C1 segment of cervical spinal cord (tissue), 14 donors: ENCODE measurements at regions not wholly inside any gene's neighbourhood (a gene's known extent, or its start where the extent isn't known, plus 50 kb on each side); places are given as distances from the start of the nearest gene placed in this dataset.
"Not testable (repeated sequence)": the region's sequence is repeated elsewhere in the genome, so short reads cannot be mapped to it uniquely, and the experiment has no call there.

Experiments
- DNase-seq, 14 donors: peaks; one replicate each; lab custom pipeline; 2025; lab: John Stamatoyannopoulos, UW

DNA sequence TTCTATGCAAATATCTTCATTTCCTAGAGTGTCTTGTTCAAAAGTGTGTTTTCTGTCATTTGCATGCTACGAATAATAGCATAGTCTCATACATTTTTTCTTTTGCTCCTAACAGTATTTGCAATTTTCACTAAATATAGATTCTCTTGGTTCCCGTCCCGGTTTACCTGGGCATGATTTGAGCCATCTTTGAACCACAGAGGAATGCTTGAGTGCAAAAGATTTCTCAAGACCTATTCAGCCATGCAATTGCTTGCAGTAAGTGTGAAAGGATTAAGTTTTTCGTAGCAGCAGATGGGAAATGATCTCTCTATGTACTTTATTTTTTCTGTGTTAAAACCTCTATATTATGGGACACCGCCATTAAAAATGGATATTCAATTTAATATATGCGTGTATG is 733.0 kb downstream of the ZPLD1 start:
- DNase-seq: no peak

DNA sequence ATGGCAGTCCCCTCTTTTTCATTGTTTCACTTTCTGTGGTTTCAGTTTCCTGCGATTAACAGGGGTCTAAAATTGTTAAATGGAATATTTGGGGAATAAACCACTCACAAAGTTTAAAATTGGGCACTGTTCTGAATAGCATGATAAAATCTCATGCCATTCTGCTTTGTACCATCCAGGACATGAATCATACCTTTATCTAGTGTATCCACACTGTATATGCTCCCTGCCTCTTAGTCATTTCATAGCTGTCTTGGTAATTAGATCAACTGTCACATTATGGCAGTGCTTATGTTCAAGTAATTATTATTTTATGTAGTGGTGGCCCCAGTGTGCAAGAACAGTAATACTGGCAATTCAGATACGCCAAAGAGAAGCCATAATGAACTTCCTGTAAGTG is 734.5 kb downstream of the ZPLD1 start:
- no peak for DNase-seq

DNA sequence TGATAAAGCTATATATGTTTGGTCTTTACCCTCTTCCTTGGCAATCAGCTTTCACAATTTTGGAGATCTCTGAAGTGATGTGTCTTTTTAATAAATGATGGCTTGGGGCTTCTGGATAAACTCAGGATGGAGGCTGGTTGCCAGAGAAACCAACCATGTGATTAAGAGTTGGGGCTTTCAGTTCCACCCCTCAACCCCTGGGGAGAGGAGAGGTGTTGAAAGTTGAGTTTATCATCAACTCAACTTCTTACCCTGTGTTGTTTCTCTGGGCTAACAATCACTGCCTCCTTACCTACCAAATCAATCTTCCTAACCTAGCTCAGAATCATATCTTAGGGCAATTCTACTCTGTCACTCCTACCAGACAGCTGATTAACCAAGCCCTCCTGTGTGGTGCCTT is 735.8 kb downstream of the ZPLD1 start:
- DNase-seq: no peak

DNA sequence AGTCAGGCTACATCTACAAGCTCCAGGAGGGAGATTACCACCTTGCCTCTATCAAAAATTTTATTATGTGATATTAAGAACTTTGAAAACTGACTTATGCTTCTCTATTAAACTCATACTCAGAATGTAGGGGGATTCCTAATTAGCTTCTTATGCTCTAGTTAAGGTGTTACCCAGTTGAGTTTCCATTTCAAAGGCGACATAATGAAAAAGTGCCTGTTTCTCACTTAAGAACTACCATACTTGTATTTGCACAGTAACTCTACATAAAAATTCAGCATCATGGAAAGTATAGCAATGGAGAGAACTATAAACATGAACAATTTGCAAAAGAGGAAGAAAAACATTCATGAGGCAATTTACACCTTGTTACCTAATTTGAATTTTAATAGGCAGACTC is 739.1 kb downstream of the ZPLD1 start:
- no peak for DNase-seq

DNA sequence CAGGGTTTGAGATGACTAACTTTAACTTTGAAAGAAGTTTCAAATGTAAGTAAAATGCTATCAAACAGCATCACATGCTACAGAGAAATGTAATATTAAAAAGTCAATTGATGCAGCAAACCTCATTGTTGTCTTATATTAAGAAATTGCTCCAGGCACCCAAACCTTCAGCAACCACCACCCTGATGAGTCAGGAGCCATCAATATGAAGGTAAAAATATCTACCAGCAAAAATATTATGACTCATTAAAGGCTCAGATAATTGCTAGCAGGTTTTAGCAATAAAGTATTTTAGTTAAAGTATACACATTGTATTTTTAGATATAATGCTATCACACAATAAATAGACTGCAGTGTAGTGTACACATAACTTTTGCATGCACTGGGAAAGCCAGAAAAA is 746.3 kb downstream of the ZPLD1 start:
- no peak for DNase-seq

DNA sequence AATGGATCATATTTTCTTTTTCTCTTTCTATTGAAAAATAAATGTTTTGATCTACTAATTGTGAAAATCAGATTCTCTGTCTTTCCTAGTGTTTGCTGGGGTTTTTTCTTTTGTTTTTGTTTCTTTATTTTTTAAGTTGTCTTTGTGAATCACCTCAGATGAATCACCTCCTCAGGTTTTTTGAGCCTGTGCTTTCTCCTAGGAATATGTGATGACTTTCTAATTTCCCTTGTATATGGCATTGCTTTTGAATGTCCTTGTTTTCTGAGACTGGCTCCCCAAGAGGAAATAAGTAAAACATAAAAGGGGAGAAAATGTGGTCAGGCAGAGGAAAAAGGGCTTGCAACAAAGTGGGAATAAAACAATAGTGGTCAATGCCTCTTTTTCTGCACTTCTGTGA is 750.0 kb downstream of the ZPLD1 start:
- no peak for DNase-seq

DNA sequence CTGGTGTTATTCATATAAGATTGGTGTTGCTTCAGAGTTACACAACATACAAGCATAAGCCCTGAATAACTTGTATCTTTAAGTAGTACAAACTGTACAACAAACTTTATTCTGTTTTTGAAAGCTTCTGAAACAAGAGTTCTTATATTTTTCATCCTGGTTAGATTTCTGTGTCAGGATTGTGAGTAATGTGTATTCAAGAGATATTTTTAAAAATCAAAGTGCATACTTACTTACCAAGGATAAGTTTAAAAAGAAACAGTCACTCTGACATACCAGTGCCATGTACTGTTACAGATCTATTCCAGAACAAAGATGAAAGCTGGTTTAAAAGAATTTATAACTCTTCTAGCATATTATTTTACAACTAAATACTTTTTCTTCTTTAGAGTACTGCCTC is 755.1 kb downstream of the ZPLD1 start:
- DNase-seq: no peak

DNA sequence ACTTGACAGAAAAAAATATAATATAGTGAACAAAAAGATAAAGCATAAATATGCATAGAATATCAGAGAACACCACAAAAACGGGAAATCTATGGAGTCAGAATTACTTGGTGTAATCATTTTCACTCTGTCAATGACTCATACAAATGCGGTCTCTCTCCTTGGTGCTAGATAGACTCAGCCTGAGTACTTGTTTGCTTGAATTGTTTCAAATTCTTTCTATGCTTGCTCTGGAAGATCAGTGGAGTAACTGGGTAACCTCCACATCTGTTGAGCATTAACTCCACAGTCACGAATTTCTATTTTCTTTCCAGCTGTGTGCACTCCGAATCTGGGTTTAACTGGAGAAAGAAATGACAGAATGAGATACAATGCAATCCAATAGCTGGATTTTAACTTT is 760.4 kb downstream of the ZPLD1 start:
- DNase-seq: no peak

DNA sequence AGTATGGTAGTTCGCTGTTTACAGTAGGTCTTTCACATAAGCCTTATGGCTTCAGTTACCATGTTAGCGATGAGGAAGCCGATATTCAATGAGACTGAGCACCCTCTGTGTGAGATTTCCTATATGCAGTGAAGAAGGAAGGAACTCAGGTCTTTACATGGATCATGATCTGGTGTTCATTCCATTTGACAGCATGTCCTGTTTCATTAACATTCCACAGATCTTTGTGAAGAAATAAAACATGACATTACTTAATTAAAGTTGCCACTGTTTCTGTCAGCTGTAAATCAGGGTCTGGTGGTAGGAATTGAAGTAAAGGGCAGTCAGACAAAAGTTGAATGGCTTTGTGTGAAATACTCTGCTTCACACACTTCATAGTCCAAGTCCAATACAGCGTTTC is 768.6 kb downstream of the ZPLD1 start:
- DNase-seq: no peak

DNA sequence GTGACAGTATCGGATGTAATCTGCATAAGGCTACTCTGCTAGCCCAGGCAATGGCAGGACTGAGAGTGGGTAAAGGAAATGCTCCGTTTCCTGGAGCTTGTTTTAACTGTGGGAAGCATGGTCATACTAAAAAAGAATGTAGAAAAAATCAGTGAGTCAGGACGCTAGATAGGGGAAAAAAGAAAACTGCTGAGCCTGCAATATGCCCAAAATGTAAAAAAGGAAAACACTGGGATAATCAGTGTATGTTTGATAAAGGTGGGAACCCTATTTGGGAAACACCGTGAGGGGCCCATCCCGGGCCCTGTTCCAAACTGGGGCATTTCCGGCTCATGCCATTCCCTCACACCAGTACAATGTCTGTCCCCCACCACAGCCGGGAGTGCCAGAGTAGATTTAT is 775.8 kb downstream of the ZPLD1 start:
- DNase-seq: no peak

DNA sequence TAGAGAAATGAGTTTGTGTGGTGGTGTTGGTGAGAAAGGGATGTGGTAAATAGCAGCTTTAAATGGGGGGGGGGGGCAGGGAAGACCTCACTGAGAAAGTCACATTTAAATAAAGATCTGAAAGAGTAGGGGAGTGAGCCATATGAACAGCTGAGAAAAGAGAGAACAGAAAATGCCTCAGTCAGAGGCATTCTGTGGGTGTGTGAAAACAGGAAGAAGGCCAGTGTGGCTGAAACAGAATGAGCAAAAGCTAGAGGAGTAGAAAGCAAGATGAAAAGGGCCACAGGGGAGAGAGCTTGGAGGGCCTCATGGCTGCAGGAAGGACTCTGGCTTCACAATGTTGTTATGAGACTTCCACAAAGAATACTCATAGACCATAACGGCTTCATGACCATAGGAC is 783.3 kb downstream of the ZPLD1 start:
- no peak for DNase-seq

DNA sequence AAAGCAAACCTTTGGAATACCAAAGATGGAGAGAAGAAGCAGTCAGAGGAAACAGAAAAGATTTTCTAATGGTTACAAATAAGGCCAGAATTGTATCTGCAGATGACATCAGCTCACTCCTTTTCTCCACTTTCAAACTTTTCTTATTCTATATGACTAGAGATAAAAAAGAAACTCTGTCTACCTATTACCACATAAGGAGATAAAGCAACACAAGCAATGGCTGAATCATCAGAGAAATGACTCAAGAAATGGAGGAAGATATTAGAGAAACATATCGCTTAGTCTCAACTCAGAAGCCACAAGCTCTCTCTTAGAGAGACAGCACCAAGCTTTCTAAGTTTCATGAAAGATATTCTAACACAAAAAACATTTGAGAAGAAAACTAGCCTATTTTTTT is 784.0 kb downstream of the ZPLD1 start:
- DNase-seq: no peak

DNA sequence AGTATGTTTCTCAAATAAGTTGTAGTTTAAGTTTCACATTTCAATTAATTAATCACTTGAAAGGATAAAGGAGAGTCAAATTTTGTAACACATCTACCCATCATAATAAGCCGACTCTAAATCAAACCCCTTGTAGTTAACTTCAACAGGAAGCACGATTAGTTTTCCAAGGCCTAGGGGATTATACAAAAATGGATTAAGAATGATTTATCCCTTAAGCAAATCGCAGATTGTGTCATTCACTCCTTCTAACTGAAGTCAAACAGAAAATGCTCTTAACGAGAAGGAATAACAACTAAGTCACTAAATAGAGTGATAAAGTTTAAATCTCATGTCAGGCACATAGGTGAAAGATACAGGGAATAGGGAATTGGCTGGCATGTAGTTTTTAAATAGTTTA is 792.8 kb downstream of the ZPLD1 start:
- DNase-seq: no peak

DNA sequence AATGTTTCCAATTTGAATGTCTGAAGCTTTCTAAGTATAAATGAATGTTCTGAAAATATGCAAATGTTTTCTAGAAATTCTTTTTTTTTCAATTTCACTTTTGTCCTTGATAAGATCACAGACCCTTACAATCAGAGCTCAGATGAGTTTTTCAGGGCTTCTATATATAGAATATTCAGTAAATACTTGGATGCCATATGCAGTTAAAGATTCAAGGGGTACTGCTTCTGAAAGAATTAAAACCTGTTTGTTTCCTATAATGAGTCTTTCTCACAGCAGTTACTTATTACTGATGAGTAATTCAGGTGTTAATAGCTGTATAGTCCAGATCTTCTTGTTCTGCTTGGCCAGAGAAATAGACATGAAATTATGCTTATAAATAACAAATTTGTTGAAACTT is 812.6 kb downstream of the ZPLD1 start:
- DNase-seq: no peak

DNA sequence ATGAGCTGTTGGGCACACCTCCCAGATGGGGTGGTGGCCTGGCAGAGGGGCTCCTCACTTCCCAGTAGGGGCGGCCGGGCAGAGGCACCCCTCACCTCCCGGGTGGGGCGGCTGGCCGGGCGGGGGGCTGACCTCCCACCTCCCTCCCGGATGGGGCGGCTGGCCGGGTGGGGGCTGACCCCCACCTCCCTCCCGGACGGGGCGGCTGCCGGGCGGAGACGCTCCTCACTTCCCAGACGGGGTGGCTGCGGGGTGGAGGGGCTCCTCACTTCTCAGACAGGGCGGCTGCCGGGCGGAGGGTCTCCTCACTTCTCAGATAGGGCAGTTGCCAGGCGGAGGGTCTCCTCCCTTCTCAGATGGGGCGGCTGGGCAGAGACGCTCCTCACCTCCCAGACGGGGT is 820.0 kb downstream of the ZPLD1 start:
- DNase-seq: not testable (repeated sequence)

DNA sequence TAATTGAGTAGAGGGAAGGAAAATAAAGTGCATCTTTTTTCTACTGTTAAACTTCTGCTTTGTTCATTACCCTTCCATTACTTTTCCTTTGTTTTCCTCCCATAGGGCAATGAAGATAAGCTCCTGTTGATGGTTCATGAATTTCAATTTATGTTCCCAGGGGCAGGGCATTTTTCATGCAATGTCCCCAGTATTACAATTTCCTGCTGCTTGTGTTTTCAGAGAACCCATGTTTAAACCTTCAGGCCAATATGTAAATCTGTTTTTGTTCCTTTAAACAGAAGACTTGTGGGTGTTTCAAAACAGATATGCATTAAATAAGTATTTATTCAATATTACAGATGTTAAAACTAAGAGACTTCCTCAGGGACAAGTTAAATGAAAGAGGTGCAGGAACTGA is 834.5 kb downstream of the ZPLD1 start:
- DNase-seq: no peak

DNA sequence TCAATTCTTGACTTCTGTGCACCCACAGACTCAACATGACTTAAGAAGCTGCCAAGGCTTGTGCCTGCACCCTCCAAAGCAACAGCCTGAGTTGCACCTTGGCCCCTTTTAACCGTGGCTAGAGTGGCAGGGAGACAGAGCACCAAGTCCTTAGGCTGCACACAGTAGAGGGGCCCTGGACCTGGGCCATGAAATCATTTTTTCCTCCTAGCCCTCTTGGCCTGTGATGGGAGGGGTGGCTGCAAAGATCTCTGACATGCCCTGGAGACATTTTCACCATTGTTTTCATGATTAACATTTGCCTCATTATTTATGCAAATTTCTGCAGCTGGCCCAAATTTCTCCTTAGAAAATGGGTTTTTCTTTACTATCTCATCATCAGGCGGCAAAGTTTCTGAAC is 836.8 kb downstream of the ZPLD1 start:
- DNase-seq: no peak

DNA sequence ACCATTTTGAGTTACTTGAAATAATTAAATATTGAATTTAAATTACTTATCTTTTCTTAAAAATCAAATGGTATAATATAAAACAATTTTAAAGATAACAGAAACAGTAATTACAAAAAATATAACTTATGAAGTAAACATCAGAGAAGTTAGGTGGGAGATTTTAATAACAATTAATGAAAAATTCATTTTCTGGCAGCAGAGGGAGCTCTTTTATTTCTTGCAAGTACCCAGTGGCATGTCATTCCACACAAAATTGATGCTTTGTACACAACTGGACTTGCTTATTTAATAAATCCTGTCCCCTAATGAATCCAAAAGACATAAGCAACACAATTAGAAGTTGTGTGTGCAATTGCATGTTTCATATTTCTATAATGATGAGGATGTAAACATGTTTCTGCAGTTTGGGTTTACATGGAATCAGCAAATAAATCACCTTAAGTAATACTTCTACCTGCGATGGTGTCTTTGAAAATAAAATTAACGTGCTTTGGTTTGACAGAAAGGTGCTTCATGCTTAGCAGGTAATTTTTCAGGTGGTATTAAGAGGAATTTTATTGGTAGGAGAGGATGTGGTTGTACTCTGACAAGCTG is 861.3 kb downstream of the ZPLD1 start:
- no peak for DNase-seq

DNA sequence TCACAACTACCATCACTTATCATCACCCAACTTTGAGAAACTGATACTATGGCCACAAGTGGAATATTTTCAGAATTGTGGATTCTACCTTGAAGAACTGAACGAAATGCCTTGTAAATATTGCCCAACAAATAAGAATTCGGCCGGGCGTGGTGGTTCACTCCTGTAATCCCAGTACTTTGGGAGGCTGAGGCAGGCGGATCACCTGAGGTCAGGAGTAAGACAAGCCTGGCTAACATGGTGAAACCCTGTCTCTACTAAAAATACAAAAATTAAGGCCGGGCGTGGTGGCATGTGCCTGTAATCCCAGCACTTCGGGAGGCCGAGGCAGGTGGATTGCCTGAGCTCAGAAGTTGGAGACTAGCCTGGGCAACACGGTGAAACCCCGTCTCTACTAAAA is 862.7 kb downstream of the ZPLD1 start:
- not testable (repeated sequence) for DNase-seq

DNA sequence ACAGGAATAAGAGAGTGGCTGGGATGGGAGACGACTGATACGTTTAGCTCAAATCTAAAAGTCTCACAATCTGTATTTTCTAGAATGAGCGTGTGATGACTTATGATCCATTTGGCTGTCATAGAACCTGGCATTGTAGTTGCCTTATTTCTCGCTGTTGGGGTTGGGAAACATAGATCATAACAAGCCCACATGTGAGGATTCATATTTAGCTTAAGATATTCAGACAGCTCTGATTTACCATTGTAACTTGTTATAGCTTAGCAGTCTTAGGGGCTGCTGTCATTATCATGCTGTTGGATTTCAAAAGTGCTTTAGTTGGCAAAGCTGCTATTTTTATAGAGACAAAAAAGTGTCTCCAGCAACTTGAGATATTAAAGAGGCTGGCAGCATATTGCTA is 871.3 kb downstream of the ZPLD1 start:
- no peak for DNase-seq

DNA sequence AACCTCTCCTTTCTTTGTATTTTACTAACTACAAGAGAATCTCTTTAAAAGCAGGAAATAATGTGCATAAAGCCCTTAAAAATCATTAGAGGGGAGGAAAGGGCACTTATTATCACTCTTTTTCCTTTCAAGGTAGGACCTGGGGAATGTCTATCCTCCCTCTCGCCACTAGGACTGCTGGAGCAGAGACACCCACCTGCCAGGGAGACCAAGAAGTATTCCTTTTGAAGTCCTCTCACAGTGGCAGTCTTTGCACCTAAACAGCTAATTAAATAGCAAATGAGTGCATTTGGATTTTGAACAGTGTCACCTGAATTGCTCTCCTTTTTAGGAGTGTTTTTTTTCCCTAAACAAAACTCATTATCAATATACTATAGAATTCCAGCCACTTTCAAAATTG is 874.1 kb downstream of the ZPLD1 start:
- DNase-seq: no peak

DNA sequence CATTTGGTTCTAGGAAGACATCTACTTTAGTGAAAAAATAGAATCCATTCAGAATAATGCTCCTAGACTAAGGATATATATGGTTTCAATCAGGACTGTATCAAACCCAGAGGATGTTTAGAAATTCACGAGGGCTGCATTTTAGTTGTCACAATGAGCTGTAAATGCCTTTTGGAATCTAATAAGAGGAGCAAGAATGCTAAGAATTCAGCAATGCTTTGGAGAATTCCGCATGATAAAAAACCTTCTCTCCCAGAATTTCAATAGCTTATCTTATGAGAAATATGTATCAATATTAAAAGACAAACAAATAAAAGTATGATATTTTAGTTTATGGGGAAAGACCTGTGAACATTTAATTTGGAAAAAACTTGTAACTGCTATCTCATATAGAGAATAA is 885.1 kb downstream of the ZPLD1 start:
- no peak for DNase-seq

DNA sequence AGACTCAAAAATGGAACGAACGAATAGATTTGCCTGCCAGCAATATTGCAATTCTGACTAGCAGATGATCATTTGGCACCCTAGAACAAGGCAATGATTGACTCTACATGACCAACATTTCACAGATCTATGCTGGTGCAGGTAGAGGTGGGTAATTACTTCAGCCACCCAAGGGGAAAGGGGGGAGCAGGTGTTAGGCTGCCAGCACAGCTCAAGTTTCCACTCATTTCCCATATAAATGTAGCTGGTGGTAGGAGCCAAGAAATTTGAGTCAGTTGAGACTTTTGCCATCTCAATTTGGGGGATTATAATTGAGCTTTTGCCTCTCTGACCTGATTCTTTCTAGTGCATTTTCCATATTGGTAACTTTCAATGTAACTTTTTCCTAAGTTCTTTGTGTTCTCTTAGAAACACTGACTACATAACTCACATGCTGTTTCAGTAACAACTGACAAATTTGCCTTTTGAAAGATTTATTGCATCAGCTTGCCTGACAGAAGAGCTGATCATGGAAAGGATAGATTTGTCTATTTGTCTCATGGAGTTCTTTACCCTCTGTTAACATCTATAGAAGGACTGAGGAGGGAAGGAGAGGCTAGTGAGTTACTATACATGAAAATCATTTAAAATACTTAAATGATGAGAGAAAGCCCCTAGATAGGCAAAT is 902.5 kb downstream of the ZPLD1 start:
- DNase-seq: no peak

DNA sequence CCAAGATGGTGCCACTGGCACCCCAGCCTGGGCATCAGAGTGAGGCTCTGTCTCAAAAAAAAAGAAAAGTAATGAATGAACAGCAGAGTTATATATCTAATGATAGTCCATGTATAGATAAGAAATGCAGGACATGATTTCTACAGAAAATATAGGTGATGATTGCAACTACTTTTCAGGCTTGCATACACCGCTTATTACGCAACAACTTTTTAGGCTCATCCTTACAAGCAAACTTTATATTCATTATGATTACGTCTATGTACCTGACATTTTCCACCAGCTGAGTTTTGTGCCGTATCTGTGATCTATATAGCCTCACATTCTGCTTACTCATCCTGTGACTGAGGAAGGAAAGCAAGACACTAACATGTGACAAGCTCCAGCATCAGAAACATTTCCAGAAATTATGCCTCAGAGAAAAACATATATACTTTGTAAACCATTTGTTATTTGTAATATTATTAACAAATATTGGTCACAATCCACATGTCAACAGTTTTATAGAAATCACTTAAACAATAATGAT is 906.3 kb downstream of the ZPLD1 start:
- no peak for DNase-seq
